K562 (cell line): ENCODE measurements at regions not wholly inside any gene's neighbourhood (a gene's known extent, or its start where the extent isn't known, plus 50 kb on each side); places are given as distances from the start of the nearest gene placed in this dataset.

Experiments
- ATAC-seq: fragments of 200-7000 bp; cut with Tn5 transposase; 3 replicates; pipeline ENCODE4 v1.9.1; 2020; ENCODE audit warnings: moderate library complexity
- BruUV-seq: library from RNA; stranded (reverse); fragments of 400-500 nt; replicated peaks from 2 replicates; lab custom pipeline; 2021; lab: Mats Ljungman, UMichigan
- CTCF ChIA-PET: fragments of 300-600 bp; formaldehyde crosslinking; extraction: SDS; loops from one replicate; lab custom pipeline; 2021; ENCODE audit warnings: low intra/inter-chr PET ratio; lab: Yijun Ruan, JAX
- POLR2A ChIA-PET: fragments of 300-600, 350-650 bp; sonication (Branson Sonifier 250); formaldehyde crosslinking; extraction: SDS; loops from one replicate; lab custom pipeline; 2021; ENCODE audit warnings: antibody characterized with exemption, inconsistent platforms; lab: Yijun Ruan, JAX
- DNase-seq, 4 experiments: peaks; one replicate each; pipeline versions ENCODE4 v3.0.0 to v3.0.0-alpha.2; 2011 to 2018; ENCODE audit warnings: low spot score in 3 of 4, mixed read lengths in 3 of 4; ENCODE audit errors: extremely low read depth in 1 of 4
- FAIRE-seq: peaks from 2 replicates; lab custom pipeline; 2011; peaks lifted over from hg19 to GRCh38; lab: Jason Lieb, UNC
- H2AFZ ChIP-seq: 2 replicates; pipeline ENCODE4 v1.6.0; 2011; ENCODE audit warnings: low read depth, low read length, control low read depth, inconsistent platforms
- H3K27ac ChIP-seq: fragments of 200-600 bp; 3 replicates; pipeline ENCODE4 v1.8.0; 2011; ENCODE audit warnings: low read depth, mild to moderate bottlenecking, control low read depth, inconsistent platforms, low read length, moderate library complexity, mixed read lengths; ENCODE audit errors: extremely low read depth
- H3K27me3 ChIP-seq, 2 experiments: fragments of 300-600 bp in 1 of 2; 2 replicates in 1 of 2; 3 replicates in 1 of 2; pipeline versions ENCODE4 v1.6.0 to v1.8.0; 2011; ENCODE audit warnings: inconsistent platforms in 2 of 2, low read length in 2 of 2, mild to moderate bottlenecking in 1 of 2, mixed read lengths in 1 of 2, moderate library complexity in 1 of 2; ENCODE audit not compliant: control insufficient read depth in 2 of 2, insufficient read depth in 2 of 2
- H3K36me3 ChIP-seq: fragments of 300-600 bp; 3 replicates; pipeline ENCODE4 v1.8.0; 2011; ENCODE audit warnings: mild to moderate bottlenecking, low read length, inconsistent platforms; ENCODE audit not compliant: control insufficient read depth, insufficient read depth
- H3K4me1 ChIP-seq, 2 experiments: fragments of 200-600 bp in 1 of 2; replicated peaks in 1 of 2; 2 replicates in 1 of 2; 3 replicates in 1 of 2; pipeline versions ENCODE4 v1.5.1 to v1.8.0; 2011; ENCODE audit warnings: inconsistent platforms in 2 of 2, low read length in 2 of 2, mild to moderate bottlenecking in 1 of 2, mixed read lengths in 1 of 2, moderate library complexity in 1 of 2; ENCODE audit not compliant: control insufficient read depth in 2 of 2, insufficient read depth in 2 of 2
- H3K4me2 ChIP-seq: 2 replicates; pipeline ENCODE4 v1.6.1; 2011; ENCODE audit warnings: low read length, control low read depth, inconsistent platforms, mixed read lengths; ENCODE audit not compliant: insufficient read depth
- H3K4me3 ChIP-seq: fragments of 200-600 bp; sonication (generic), shearing (Covaris generic); 2 replicates; pipeline ENCODE4 v1.5.1; 2016; ENCODE audit warnings: control low read depth, inconsistent platforms
- H3K79me2 ChIP-seq: fragments of 200-600 bp; 3 replicates; pipeline ENCODE4 v1.8.0; 2011; ENCODE audit warnings: low read length, inconsistent platforms; ENCODE audit not compliant: control insufficient read depth, insufficient read depth
- H3K9ac ChIP-seq, 2 experiments: 2 replicates each; pipeline versions ENCODE4 v1.6.0 to v1.6.1; 2011; ENCODE audit warnings: low read depth in 2 of 2, low read length in 2 of 2, control low read depth in 1 of 2, inconsistent platforms in 1 of 2, mild to moderate bottlenecking in 1 of 2, mixed read lengths in 1 of 2; ENCODE audit not compliant: insufficient read depth in 1 of 2
- H3K9me1 ChIP-seq: one replicate; pipeline ENCODE4 v1.6.0; 2011; ENCODE audit warnings: inconsistent platforms, mild to moderate bottlenecking, low read length, moderate library complexity; ENCODE audit not compliant: control insufficient read depth, insufficient read depth
- H3K9me3 ChIP-seq: replicated peaks from 2 replicates; pipeline ENCODE4 v1.5.1; 2011; ENCODE audit warnings: low read depth, low read length, inconsistent platforms; ENCODE audit not compliant: control insufficient read depth, insufficient read depth
- H4K20me1 ChIP-seq: replicated peaks from 2 replicates; pipeline ENCODE4 v1.6.1; 2011; ENCODE audit warnings: low read length, inconsistent platforms, mixed read lengths; ENCODE audit not compliant: control insufficient read depth, insufficient read depth
- CBX8 ChIP-seq: fragments of 200-600 bp; sonication (generic); IDR thresholded peaks from 2 replicates; pipeline ENCODE4 v1.6.1; 2012; ENCODE audit warnings: borderline replicate concordance, mixed run types, low read depth, mild to moderate bottlenecking, moderate library complexity, mixed read lengths, low read length, control low read depth, inconsistent platforms; ENCODE audit not compliant: poor library complexity, severe bottlenecking; ENCODE audit errors: extremely low read depth
- ETV5 ChIP-seq: sonication (generic); formaldehyde crosslinking; IDR thresholded peaks from 2 replicates; pipeline ENCODE4 v1.4.0; 2020; ENCODE audit warnings: low read depth, mild to moderate bottlenecking, missing genetic modification reagents
- HSF4 ChIP-seq: fragments of 250-450 bp; sonication (Bioruptor Pico); IDR thresholded peaks from 2 replicates; pipeline ENCODE4 v2.1.2; 2022; ENCODE audit warnings: mild to moderate bottlenecking, moderate library complexity, borderline replicate concordance
- NFIC ChIP-seq: fragments of 450-650 bp; IDR thresholded peaks from 2 replicates; pipeline ENCODE4 v1.6.1; 2017; ENCODE audit warnings: mild to moderate bottlenecking, inconsistent platforms
- ZNF121 ChIP-seq: sonication (generic); formaldehyde crosslinking; conservative IDR thresholded peaks from 2 replicates; pipeline ENCODE4 v1.8.0; 2022; ENCODE audit warnings: missing genetic modification reagents
- WGBS: fragments of 100-300 bp; shearing (Covaris generic); methylation state at CpG from one replicate; pipeline ENCODE4 v1.1.6; 2016; ENCODE audit warnings: low coverage, mixed read lengths; ENCODE audit not compliant: insufficient coverage; ENCODE audit errors: missing lambda C conversion rate; 5-methylcytosine and 5-hydroxymethylcytosine counted together
- in situ Hi-C: fragments of 300-500 bp; cut with MboI; formaldehyde crosslinking; loops from 4 replicates; pipeline ENCODE4 v1.15.0; 2018; ENCODE audit warnings: inconsistent platforms, mixed read lengths
- intact Hi-C: fragments of 100-400 bp; cut with micrococcal nuclease; formaldehyde crosslinking; loops from 2 replicates; pipeline ENCODE4 v1.14.2; 2022
- TF ChIP-seq, protein P1 (sequence below): fragments of 200-800 bp; sonication (Bioruptor generic); IDR thresholded peaks from 2 replicates; pipeline ENCODE4 v1.6.1; 2017; ENCODE audit warnings: missing genetic modification characterization, missing compliant biosample characterization

- TF ChIP-seq, protein P1, sequence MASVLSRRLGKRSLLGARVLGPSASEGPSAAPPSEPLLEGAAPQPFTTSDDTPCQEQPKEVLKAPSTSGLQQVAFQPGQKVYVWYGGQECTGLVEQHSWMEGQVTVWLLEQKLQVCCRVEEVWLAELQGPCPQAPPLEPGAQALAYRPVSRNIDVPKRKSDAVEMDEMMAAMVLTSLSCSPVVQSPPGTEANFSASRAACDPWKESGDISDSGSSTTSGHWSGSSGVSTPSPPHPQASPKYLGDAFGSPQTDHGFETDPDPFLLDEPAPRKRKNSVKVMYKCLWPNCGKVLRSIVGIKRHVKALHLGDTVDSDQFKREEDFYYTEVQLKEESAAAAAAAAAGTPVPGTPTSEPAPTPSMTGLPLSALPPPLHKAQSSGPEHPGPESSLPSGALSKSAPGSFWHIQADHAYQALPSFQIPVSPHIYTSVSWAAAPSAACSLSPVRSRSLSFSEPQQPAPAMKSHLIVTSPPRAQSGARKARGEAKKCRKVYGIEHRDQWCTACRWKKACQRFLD (CRISPR knock-in tag) = no peak
- TF ChIP-seq HSF4 (no peak), CBX8 (no peak)
These were observed 113.5 kb downstream of the AHR start (continued) for GRCh38 chr7:17411922-17412321.

- no peaks in the 10 kb centered on the region for H3K4me1 ChIP-seq
- no peak for DNase-seq
- no peak for FAIRE-seq
- H3K27ac ChIP-seq = no peak overlapping the region
- in situ Hi-C loops (no loop called here), intact Hi-C loops (no loop called here)
- H3K27me3 ChIP-seq = no peaks in the 10 kb centered on the region
- H3K9me3 ChIP-seq = no peaks in the 10 kb centered on the region
- no peak overlapping the region for H3K4me2 ChIP-seq
- CTCF ChIA-PET = no interaction called here
- ATAC-seq = no peak
- no TSS peak for BruUV-seq
- no peak overlapping the region for H2AFZ ChIP-seq
- WGBS = 14% methylated on average over 1 of the region's 1 CpG
- no peaks in the 10 kb centered on the region for H3K79me2 ChIP-seq
- POLR2A ChIA-PET = no interaction called here
- no peak overlapping the region for H3K9ac ChIP-seq
- no peaks in the 10 kb centered on the region for H3K9me1 ChIP-seq
- no peak for TF ChIP-seq NFIC
- no peak for TF ChIP-seq ETV5
- no peak for TF ChIP-seq ZNF121 (CRISPR knock-in tag)
- TF ChIP-seq, all 486 proteins: peak for 0
- H4K20me1 ChIP-seq = no peaks in the 10 kb centered on the region
- H3K4me3 ChIP-seq = no peak overlapping the region
- H3K36me3 ChIP-seq = no peaks in the 10 kb centered on the region
These were observed 114.4 kb downstream of the AHR start for GRCh38 chr7:17412883-17413282.
